NCI-H345 (cell line): ENCODE measurements at regions not wholly inside any gene's neighbourhood (a gene's known extent, or its start where the extent isn't known, plus 50 kb on each side); places are given as distances from the start of the nearest gene placed in this dataset.
"Not testable (repeated sequence)": the region's sequence is repeated elsewhere in the genome, so short reads cannot be mapped to it uniquely, and the experiment has no call there.

Source experiments
- DNase-seq: peaks from one replicate; lab custom pipeline; 2025; lab: John Stamatoyannopoulos, UW

DNA sequence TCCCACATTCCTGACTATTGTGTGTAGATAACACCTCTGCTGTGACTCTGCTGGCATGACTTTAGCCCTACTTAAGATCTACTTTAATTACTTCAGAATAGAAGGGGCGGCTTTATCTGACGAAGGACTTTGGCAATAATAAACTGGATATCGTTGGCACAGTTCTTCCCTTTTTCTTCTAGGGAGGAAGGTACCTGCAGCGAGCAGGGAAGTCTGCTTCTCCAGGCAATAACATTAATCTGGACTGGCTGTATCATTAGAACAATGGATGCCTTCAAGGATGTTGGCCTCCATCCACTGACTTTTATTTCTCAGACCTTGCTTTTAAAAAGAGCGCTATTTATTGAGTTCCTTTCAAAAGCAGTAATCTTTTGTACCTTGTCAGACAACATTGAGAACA, 172.6 kb upstream of the THSD7A start:
- DNase-seq = no peak

DNA sequence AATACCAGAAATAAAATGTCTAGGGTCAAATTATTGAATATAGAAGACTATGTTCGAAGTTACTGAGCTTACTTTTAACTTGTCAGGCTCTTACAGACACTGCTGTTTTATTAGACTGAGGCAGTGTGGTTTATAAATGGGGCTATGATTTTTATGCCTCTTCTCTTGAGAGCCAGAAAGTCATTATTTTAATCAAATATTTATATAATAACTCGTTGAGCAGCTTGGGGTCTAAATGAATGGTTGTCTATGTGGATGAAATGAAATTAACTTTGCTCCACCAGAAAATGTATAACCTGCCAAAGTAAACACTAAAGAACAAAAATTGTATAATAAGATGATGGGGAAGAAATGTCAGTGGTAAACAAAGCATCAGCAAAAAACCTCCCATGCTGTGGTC, 175.6 kb upstream of the THSD7A start:
- no peak for DNase-seq

DNA sequence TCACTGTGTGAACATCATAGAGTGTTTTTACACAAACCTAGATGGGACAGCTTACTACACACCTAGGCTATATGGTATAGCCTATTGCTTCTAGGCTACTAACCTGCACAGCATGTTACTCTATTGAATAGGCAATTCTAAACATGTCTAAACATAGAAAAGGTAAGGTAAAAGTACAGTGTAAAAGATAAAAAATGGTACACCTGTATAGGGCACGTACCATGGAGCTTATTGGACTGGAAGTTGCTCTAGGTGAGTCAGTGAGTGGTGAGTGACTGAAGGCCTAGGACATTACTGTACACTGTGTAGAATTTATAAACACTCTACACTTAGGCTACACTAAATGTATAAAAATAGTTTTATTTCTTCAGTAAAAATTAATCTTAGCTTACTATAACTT, 182.0 kb upstream of the THSD7A start:
- no peak for DNase-seq

DNA sequence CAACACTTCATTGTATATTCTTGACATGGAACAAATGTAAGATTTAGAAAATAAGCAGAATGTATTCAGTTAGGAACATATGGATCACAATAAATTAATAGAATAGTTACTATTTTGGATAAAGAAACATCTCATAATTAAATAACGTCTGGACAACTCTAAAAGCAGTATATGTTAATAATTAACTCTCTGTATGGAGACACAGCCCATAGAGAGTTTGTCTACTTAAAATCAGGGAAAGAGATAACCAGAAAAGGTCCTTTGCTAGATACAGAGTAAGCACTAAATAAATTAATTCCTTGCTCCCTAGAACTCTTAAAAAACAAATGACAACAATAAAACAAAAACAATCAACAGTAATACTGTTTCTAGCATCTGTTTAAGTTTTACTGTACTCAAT, 184.4 kb upstream of the THSD7A start:
- DNase-seq = no peak

DNA sequence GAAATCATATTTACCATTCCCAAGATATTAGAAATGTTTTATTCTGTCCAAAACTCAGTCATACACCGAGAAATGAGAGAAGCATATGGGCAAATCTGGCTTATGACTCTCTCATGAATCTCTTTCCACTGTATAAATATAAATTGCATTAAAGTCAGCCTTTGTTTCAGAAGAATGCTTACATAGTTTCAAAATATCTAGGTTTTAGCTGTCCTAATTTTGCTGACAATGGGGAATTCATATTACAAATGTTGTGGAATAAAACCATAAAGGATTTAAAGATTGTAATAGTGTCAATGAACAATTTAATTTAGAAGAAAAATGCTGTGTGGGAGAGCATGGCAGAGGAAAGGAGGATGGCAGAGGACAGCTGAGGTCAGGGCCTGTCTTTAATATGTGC, 185.0 kb upstream of the THSD7A start:
- DNase-seq = no peak

DNA sequence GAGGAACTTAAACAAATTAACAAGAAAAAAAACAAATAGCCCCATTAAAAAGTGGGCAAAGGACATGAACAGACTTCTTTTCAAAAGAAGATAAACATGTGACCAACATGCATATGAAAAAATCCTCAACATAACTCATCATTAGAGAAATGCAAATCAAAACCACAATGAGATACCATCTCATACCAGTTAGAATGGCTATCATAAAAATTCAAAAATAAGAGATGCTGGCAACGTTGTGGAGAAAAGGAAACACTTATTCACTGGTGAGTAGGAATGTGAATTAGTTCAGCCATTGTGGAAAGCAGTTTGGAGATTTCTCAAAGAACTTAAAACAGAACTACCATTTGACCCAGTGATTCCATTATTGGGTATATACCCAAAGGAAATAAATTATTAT, 189.1 kb upstream of the TMEM106B start:
- DNase-seq = not testable (repeated sequence)

DNA sequence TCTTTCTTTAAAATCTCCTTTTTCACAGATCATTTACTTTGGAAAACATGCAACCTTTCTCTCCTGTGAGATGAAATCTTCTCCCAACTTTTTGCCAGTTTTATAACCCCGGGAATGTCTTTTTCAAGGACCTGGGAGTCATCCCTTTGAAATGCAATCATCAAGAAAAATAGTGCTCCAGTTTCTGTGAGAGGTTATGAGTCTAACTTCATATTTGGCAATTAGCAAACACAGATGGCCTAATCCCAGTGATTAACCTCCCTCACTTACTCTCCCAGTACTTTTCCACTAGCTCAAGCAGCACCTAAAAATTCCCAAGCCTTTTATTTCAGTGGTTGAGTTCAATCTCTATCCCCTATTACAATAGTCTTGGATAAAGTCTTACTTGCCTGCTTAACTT, 185.8 kb upstream of the TMEM106B start:
- no peak for DNase-seq

DNA sequence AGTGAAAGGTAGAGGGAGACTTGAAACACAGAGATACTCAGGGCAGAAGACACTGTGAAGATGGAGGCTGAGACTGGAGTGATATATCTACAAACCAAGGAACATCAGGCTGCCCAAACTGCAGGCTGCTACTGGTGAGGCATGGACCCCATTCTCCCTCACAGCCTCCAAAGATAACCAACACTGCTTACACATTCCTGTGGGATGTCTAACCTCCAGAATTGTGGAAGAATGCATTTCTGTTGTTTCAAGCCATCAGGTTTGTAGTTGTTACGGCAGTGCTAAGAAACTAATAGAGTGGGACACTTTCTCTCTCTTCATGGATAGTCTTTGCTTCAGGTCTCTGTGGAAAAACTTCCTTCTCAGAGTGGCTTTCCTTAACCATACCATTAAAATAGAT, 182.6 kb upstream of the TMEM106B start:
- DNase-seq = no peak

DNA sequence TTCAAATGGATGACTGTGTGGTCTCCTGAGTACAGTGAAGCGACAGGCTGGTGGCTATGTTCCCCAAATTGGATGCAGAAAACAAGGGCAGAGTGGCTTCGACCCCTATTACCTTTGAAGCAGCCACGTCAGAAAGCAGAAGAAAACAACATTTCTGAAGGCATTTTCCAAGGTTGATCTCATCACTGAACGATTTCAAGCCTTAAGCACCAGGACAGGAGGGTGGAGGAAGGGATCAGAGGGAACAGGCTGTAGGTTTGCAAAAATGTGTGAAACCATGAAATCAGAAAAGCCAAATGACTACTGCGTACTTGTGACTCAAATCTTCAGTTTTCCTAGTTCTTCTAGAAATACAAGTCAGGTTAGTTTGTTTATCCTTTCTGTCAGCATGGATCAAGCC, 181.0 kb upstream of the TMEM106B start:
- no peak for DNase-seq

DNA sequence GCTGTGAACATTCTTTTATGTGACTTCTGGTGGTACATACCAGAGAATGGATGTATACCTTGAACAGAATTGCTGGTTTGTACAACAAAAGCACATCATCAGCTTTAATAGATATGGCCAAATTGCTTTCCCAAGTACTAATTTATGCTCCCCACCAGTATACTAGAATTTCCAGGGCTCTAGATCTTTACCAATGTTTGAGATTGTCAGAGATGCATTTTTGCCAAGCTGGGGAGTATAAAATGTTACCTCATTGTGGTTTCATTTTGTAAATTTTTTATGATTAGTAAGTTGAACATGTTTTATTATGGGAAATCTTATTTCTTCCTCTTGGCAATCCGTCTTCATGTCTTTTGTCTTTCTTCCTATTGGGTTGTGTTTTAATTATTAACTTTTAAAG, 179.9 kb upstream of the TMEM106B start:
- no peak for DNase-seq

DNA sequence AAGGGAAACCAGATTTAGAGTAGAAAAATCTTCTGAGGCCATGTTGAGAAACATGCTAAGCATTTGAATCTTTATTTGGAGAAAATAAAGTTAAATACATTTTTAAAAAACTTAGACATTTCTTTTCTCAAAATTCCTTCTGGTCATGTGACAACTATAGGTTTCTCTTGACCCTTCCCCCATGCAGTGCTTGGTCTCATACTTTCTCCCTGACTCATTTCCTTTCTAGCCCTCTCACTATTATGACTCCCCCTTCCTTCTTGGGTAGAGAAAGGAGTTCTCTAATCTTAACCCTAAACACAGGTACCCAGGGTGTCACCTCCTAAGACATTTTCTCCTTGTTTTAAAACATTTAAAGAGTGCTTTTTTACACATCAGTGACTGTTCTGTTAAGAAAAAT, 179.5 kb upstream of the TMEM106B start:
- no peak for DNase-seq

DNA sequence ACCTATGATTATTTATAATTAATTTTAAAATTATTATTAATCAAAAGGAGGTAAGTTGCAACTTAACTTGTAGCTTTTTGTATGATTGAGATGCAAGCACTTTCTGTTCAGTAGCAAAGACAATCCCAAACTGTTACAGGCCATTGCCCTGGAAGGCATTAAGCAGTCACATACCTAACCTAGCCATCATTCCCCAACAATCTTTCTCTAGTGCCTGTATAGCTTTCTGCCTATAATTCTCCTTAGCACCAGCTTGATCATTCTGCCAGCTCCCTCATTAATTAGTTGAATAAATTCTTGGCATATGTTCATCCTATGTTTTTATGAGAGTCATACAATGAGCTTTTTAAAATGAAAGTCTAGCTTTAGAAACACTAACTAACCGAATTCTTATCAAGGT, 178.9 kb upstream of the TMEM106B start:
- DNase-seq = no peak

DNA sequence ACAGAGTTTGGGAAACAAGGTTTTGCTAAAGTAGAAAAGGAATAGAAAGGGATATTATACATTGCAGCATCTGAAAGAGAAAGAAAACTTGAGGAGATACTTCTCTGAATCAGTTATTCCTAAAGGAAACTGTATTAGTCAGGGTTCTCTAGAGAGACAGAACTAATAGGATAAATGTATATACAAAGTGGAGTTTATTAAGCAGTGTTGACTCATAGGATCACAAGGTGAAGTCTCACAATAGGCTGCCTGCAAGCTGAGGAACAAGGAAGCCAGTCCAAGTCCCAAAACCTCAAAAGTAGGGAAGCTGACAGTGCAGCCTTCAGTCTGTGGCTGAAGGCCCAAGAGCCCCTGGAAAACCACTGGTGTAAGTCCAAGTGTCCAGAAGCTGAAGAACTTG, 167.6 kb upstream of the TMEM106B start:
- DNase-seq = not testable (repeated sequence)

DNA sequence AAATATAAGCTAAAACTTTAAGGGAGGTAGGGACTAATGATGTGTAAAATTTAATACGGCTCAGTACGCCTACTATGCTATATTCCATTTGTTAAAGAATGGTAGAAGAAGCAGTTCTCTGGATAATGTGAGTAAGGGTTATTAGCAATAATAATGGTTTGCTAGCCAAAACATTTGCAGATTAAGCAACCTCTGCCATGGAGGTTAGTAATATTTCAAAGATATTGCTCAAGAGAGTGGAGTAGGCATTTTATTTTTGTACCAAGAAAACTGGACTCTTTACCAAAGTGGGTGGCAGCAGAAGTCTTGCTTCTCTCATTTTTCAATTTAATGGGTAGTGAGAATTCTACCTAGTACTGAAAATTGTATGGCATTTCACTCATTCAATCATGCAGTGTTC, 158.9 kb upstream of the TMEM106B start:
- DNase-seq = no peak

DNA sequence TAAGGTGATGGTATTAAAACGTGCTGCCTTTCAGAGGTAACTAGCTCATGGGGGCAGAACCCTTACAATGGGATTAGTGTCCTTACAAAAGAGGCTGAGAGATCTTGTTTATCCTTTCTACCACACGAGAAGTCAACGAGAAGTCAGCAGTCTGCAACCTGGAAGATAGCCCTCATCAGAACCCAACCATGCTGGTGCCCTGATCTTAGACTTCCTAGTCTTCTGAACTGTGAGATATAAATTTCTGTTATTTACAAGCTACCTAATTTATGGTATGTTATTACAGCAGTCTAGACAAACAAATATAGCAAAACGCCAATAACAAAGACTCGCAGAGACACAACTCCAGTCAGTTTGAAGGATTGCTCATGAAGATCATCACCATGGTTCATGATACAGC, 157.5 kb upstream of the TMEM106B start:
- DNase-seq = no peak

DNA sequence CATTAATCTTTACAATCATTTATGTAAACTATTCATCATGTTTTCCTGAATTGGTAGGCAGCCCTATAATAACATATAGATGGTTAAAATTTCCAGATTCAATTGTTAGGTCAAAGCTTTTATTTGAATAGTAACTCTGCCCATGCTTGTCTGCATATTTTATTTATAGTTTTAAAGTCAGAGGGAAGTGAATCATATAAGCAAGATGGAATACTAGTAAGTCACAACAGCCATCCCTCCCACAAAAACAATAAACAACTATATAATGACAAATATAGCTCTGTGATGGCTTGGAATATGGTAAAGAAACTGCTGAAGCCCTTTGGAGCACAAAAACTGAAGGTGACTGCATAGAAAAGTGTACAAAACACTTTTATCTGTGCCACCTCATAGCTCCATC, 156.3 kb upstream of the TMEM106B start:
- DNase-seq = no peak

DNA sequence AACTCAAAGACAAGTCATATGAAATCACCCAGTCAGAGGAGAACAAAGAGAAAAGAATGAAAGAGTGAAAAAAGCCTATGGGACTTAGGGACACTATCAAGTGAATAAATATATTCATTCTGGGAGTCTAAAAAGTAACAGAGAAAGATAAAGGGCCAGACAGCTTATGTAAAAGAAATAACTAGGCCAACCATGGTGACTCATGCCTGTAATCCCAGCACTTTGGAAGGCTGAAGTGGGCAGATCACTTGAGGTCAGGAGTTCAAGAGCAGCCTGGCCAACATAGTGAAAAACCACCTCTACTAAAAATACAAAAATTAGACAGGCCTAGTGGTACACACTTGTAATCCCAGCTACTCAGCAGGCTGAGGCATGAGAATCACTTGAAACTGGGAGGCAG, 154.7 kb upstream of the TMEM106B start:
- DNase-seq = no peak

DNA sequence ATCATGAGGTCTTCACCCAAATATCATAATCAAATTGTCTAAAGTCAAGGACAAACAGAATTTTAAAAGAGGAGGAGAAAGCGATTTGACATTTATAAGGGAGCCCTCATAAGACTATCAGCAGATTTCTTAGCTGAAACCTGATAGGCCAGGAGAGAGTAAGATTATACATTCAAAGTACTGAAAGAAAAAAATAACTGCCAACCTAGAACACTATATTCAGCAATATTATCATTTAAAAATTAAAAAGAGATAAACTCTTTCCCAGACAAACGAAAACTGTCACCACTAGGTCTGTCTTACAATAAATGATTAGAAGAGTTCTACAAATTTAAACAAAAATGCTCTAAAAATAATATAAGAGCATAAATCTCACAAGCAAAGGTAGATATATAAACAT, 154.1 kb upstream of the TMEM106B start:
- DNase-seq = no peak

DNA sequence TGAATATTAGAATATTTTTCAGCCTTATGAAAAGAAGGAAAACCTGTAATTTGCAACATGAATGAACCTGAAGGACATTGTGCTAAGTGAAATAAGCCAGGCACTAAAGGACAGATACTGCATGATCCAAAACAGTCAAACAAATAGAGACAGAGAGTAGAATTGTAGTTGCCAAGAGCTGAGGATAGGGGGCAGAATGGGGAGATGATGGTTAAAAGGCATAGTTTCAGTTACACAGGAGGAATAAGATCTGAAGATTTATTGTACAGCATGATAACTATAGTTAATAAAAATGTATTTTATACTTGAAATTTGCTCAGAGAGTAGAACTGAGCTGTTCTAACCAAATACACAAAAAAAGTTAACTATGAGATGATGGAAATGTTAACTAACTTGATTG, 149.0 kb upstream of the TMEM106B start:
- no peak for DNase-seq

DNA sequence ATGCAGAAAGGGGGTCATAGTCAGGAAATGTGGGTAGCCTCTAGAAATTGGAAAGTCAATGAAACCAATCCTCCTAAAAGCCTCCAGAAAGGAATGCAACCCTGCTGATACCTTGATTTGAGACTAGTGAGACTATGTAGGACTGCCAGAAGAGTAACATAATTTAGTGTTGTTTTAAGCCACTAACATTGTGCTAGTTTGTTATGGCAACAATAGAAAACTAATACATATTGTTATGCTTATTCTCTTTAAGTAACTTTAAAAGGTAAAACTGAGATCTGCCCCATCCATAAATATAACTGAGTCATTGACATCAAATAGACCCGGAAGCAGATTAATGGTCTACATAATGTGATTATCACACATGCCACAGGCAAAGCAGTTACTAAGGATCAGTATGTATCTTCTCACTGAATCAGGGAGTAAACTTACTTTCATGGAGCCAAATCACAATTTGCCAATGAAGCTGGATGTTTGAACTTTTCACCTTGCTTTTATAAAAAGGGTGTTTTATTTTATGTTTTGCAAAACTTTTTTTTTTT, 146.4 kb upstream of the TMEM106B start:
- no peak for DNase-seq

DNA sequence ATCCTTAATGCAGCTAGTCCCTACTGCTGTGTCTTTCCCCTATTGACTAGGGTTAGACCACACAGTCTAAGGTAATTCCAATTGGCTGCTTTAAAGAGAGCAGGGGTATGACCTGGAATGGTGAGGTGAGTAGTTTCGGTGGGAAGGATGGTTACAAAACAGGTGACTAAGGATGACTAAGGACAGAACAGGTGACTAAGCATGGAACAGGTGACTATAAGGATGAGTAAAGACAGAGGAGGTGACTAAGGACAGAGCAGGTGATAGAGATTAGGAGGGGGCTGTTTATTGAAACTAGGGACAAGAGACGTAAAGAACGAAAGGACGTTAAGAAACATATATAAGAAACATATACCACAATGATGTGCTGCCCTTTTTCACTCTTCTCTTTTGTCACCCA, 145.1 kb upstream of the TMEM106B start:
- DNase-seq = no peak

DNA sequence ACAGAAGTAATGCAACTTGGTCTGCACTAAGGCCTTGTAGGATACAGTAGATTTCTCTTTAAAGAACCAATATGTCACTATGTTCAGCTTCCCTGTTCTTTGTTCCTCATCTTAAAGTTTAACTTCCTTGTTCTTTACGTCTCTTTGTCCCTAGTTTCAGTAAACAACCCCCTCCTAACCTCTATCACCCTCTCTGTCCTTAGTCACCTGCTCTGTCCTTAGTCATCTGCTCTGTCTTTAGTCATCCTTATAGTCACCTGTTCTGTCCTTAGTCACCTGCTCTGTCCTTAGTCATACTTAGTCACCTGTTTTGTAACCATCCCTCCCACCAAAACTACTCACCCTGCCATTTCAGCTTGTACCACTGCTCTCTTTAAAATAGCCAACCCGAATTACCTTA, 144.6 kb upstream of the TMEM106B start:
- DNase-seq = no peak

DNA sequence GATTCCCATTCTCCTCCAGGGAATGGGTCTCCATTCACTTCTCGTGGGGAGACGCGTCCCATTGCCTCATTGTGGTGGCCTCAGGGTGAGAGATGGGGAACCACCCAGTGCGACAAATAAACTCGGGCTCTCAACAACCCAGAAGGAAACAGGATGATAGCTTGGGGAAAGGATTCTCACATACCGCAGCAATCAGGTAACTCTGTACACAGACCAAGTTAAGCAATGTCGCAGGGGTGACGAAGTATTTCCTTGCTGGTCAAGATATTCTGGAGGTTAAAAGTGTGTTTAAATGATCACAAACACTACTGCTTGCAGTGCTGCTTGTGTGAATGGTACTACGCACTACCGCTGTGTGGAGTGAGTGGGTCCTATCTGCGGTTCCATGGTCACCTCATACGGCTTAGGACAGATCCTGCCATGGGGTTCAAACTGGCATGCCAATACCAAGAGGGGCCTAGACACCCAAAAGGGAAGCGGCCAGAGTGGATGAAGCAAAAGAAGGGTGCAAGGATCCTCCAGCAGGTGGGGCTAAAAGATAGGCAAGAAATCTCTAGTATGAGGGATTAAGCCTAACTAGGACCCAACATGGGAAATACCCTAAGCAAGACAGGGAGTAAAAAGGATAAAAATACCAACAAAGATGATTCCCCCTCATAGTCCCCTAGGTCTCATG, 143.8 kb upstream of the TMEM106B start:
- DNase-seq = peak; percentile 60

DNA sequence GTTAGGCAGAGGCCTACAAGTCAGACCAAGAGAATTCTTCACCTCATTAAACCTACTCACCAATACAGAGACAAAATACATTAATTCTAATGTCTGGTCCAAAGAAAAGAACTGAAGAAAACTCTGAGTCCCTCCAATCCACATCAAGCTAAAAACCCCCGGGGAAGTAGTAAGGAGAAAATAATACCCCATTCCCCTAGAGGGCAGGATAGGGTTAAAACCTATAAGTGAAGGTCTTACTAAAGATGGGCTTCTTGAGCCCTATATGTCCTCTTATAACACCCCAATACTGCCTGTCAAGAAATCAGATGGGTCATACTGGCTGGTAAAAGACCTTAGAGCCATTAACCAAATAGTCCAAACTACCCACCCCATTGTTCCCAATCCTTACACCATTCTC, 141.3 kb upstream of the TMEM106B start:
- DNase-seq = no peak

DNA sequence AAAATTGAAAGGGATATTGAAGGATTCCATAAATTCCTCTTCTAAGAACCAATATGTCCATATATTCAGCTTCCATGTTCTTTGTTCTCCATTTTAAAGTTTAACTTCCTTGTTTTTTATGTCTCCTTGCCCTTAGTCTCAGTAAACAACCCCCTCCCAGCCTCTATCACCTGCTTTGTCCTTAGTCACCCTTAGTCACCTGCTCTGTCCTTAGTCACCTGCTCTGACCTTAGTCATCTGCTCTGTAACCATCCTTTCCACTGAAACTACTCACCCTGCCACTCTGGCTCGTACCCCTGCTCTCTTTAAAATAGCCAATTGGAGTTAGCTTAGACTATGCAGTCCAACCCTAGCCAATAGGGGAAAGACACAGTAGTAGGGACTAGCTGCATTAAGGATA, 136.2 kb upstream of the TMEM106B start:
- DNase-seq = no peak
